ENCODE measurements at regions not wholly inside any gene's neighbourhood (a gene's known extent, or its start where the extent isn't known, plus 50 kb on each side); places are given as distances from the start of the nearest gene placed in this dataset.

DNA sequence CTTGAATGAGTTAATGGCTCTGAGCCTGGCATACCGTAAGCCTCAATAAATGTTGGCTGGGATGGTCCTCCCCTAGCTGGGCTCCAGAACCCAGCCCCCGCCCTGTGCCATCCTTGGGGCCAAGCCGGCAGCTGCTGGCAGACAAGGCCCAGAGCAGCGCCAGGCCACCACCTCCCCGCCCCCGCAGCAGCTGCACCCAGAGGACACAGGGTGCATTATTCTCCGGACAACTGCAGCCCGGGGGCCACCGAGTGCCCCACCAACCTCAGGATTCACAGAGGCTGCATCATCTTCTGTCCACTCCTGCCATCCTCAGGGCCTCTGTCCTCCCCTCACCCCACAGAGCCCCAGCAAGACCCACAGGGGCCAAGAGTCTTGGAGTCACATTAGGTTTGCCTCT is 92.7 kb downstream of the NCOR2 start:
- H3K9me3 ChIP-seq (ENCODE audit: insufficient read depth, low read depth, low read length), result peaks cover 6% of the 10 kb centered on the region; the same call in 1 of the 2 replicates
- peaks cover 79% of the 10 kb centered on the region for H3K36me3 ChIP-seq (ENCODE audit: insufficient read depth, low read length)
- TF ChIP-seq CTCF (conservative IDR thresholded peaks at IDR 0.05; ENCODE audit: low read length), result no peak

GRCh38 chr12:124472690-124473279 is 94.6 kb downstream of the NCOR2 start:
- Histone ChIP-seq H3F3A (ENCODE audit: low read depth) (no peaks in the 10 kb centered on the region), H3K4me3 (ENCODE audit: low read length, poor library complexity, severe bottlenecking) (no peak overlapping the region), H3K9me2 (replicated peaks; ENCODE audit: low read depth, low read length) (no peaks in the 10 kb centered on the region), H3K4me2 (ENCODE audit: low read depth, low read length, poor library complexity, severe bottlenecking) (no peak overlapping the region), H2AFZ (ENCODE audit: low read length) (no peak overlapping the region), H3K4me1 (ENCODE audit: insufficient read depth, low read length, poor library complexity, severe bottlenecking) (peaks cover 2% of the 10 kb centered on the region), H3K36me3 (ENCODE audit: insufficient read depth, low read length) (peaks cover 86% of the 10 kb centered on the region), H3K79me2 (ENCODE audit: insufficient read depth, low read length) (peaks cover 16% of the 10 kb centered on the region; the same call in 1 of the 2 replicates), H4K20me1 (ENCODE audit: insufficient read depth, low read length, poor library complexity, severe bottlenecking) (no peaks in the 10 kb centered on the region), H3K27me3 (ENCODE audit: insufficient read depth, low read length, poor library complexity, severe bottlenecking) (no peaks in the 10 kb centered on the region), H3K9ac (ENCODE audit: low read depth, low read length, poor library complexity, severe bottlenecking) (no peak overlapping the region), H3K9me3 (ENCODE audit: insufficient read depth, low read depth, low read length) (peaks cover 8% of the 10 kb centered on the region; the same call in 1 of the 2 replicates)
- TF ChIP-seq EZH2phosphoT487 (IDR thresholded peaks at IDR 0.05; ENCODE audit: borderline replicate concordance) (no peak), CTCF (conservative IDR thresholded peaks at IDR 0.05; ENCODE audit: low read length) (no peak)

More for the DNA sequence above, 92.7 kb downstream of the NCOR2 start:
- no peaks in the 10 kb centered on the region for H3K27me3 ChIP-seq (ENCODE audit: insufficient read depth, low read length, poor library complexity, severe bottlenecking)
- no peak overlapping the region for H3K4me3 ChIP-seq (ENCODE audit: low read length, poor library complexity, severe bottlenecking)
- no peak overlapping the region for H3K9ac ChIP-seq (ENCODE audit: low read depth, low read length, poor library complexity, severe bottlenecking)
- H3K9me2 ChIP-seq (replicated peaks; ENCODE audit: low read depth, low read length), result no peaks in the 10 kb centered on the region
- no peaks in the 10 kb centered on the region for H3F3A ChIP-seq (ENCODE audit: low read depth)
- H3K4me1 ChIP-seq (ENCODE audit: insufficient read depth, low read length, poor library complexity, severe bottlenecking), result peaks cover 6% of the 10 kb centered on the region
- peaks cover 13% of the 10 kb centered on the region; the same call in 1 of the 2 replicates for H3K79me2 ChIP-seq (ENCODE audit: insufficient read depth, low read length)
- H4K20me1 ChIP-seq (ENCODE audit: insufficient read depth, low read length, poor library complexity, severe bottlenecking), result no peaks in the 10 kb centered on the region
- H3K4me2 ChIP-seq (ENCODE audit: low read depth, low read length, poor library complexity, severe bottlenecking), result no peak overlapping the region
- no peak overlapping the region for H2AFZ ChIP-seq (ENCODE audit: low read length)

GRCh38 chr12:124471828-124472227 is 95.6 kb downstream of the NCOR2 start:
- Histone ChIP-seq H3K4me1 (ENCODE audit: insufficient read depth, low read length, poor library complexity, severe bottlenecking) (peaks cover 3% of the 10 kb centered on the region), H3K9me2 (replicated peaks; ENCODE audit: low read depth, low read length) (no peaks in the 10 kb centered on the region), H3K9ac (ENCODE audit: low read depth, low read length, poor library complexity, severe bottlenecking) (no peak overlapping the region), H3K4me2 (ENCODE audit: low read depth, low read length, poor library complexity, severe bottlenecking) (no peak overlapping the region), H3K27me3 (ENCODE audit: insufficient read depth, low read length, poor library complexity, severe bottlenecking) (no peaks in the 10 kb centered on the region), H2AFZ (ENCODE audit: low read length) (no peak overlapping the region), H3F3A (ENCODE audit: low read depth) (no peaks in the 10 kb centered on the region), H3K79me2 (ENCODE audit: insufficient read depth, low read length) (peaks cover 16% of the 10 kb centered on the region; the same call in 1 of the 2 replicates), H3K36me3 (ENCODE audit: insufficient read depth, low read length) (peaks cover 76% of the 10 kb centered on the region), H3K4me3 (ENCODE audit: low read length, poor library complexity, severe bottlenecking) (no peak overlapping the region), H3K9me3 (ENCODE audit: insufficient read depth, low read depth, low read length) (peaks cover 8% of the 10 kb centered on the region; the same call in 1 of the 2 replicates), H4K20me1 (ENCODE audit: insufficient read depth, low read length, poor library complexity, severe bottlenecking) (no peaks in the 10 kb centered on the region)
- TF ChIP-seq EZH2phosphoT487 (IDR thresholded peaks at IDR 0.05; ENCODE audit: borderline replicate concordance) (no peak), CTCF (conservative IDR thresholded peaks at IDR 0.05; ENCODE audit: low read length) (no peak)

All from Loucy (cell line).